Fibroblast of lung (primary cell): ENCODE measurements at regions not wholly inside any gene's neighbourhood (a gene's known extent, or its start where the extent isn't known, plus 50 kb on each side); places are given as distances from the start of the nearest gene placed in this dataset.

Source experiments
- DNase-seq, 2 donors: peaks; one replicate each; pipeline versions ENCODE4 v3.0.0 to v3.0.0-alpha.2; 2010; ENCODE audit warnings: low read depth in 2 of 2
- H2AFZ ChIP-seq: 2 replicates; pipeline ENCODE4 v1.5.1; 2012; ENCODE audit warnings: low read length, control low read depth, inconsistent platforms
- H3K27ac ChIP-seq: 2 replicates; pipeline ENCODE4 v1.5.1; 2011; ENCODE audit warnings: low read length, control low read depth; ENCODE audit not compliant: insufficient read depth
- H3K27me3 ChIP-seq: 2 replicates; pipeline ENCODE4 v1.5.1; 2011; ENCODE audit warnings: mild to moderate bottlenecking, low read length; ENCODE audit not compliant: control insufficient read depth, insufficient read depth
- H3K36me3 ChIP-seq: 2 replicates; pipeline ENCODE4 v1.5.1; 2011; ENCODE audit warnings: low read length; ENCODE audit not compliant: control insufficient read depth, insufficient read depth
- H3K4me1 ChIP-seq: 2 replicates; pipeline ENCODE4 v1.5.1; 2011; ENCODE audit warnings: low read length; ENCODE audit not compliant: control insufficient read depth, insufficient read depth; ENCODE audit errors: extremely low read depth
- H3K4me2 ChIP-seq: 2 replicates; pipeline ENCODE4 v1.5.1; 2011; ENCODE audit warnings: low read length, control low read depth; ENCODE audit not compliant: insufficient read depth; ENCODE audit errors: extremely low read depth
- H3K4me3 ChIP-seq, 4 experiments: fragments of 200-600 bp in 1 of 4; sonication (generic) in 1 of 4; replicated peaks in 1 of 4; 2 replicates each; pipeline ENCODE4 v1.5.1; 2011 to 2016; ENCODE audit warnings: low read length in 4 of 4, low read depth in 3 of 4, mild to moderate bottlenecking in 3 of 4, control low read depth in 2 of 4, inconsistent platforms in 1 of 4, mixed read lengths in 1 of 4; ENCODE audit not compliant: insufficient read depth in 1 of 4; ENCODE audit errors: control extremely low read depth in 1 of 4
- H3K79me2 ChIP-seq: 2 replicates; pipeline ENCODE4 v1.5.1; 2012; ENCODE audit warnings: mild to moderate bottlenecking, low read length, inconsistent platforms; ENCODE audit not compliant: control insufficient read depth, insufficient read depth
- H3K9ac ChIP-seq: 2 replicates; pipeline ENCODE4 v1.5.1; 2011; ENCODE audit warnings: mild to moderate bottlenecking, low read length, control low read depth; ENCODE audit not compliant: insufficient read depth
- H3K9me3 ChIP-seq: 2 replicates; pipeline ENCODE4 v1.5.1; 2012; ENCODE audit warnings: low read depth, low read length; ENCODE audit not compliant: control insufficient read depth, insufficient read depth
- H4K20me1 ChIP-seq: 2 replicates; pipeline ENCODE4 v1.5.1; 2011; ENCODE audit warnings: low read length; ENCODE audit not compliant: control insufficient read depth, insufficient read depth; ENCODE audit errors: extremely low read depth
- CTCF ChIP-seq, 2 donors: IDR thresholded peaks in 1 of 2; conservative IDR thresholded peaks in 1 of 2; 1 replicate in 1 of 2; 2 replicates in 1 of 2; pipeline ENCODE4 v1.5.1; 2011 to 2012; ENCODE audit warnings: low read length in 2 of 2, control low read depth in 1 of 2, inconsistent platforms in 1 of 2, low read depth in 1 of 2, mild to moderate bottlenecking in 1 of 2
- EZH2 ChIP-seq: IDR thresholded peaks from 2 replicates; pipeline ENCODE4 v1.5.1; 2012; ENCODE audit warnings: low read length, control low read depth, mild to moderate bottlenecking; ENCODE audit errors: missing control alignments

DNA sequence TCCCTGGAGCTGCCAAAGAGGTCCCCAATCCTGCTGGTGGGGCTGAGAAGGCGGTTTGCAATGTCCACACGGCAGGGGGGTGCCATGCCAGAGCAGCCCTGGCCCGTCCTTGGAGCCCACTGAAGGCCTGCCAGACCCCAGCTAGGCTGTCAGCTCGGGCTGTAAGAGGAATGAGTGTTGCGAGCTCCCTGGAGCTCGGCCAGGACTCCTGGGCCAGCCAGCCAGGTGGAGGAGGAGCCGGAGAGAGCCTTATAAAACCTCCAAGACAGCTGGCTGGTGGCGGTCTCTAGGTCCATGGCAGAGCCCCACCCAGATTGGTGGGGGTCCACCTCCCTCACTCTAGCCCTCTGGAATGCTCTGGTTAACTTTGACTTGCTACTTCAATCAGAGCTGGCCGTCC, 55.1 kb upstream of the CALN1 start:
- H2AFZ ChIP-seq: no peak overlapping the region
- H3K9me3 ChIP-seq: no peaks in the 10 kb centered on the region
- TF ChIP-seq CTCF (conservative IDR thresholded peaks at IDR 0.05 in 1 of 2, IDR thresholded peaks at IDR 0.05 in 1 of 2; ENCODE audit: low read depth in 1 of 2, low read length in 2 of 2) (no peak), EZH2 (no peak)
- no peaks in the 10 kb centered on the region for H4K20me1 ChIP-seq
- H3K4me1 ChIP-seq: no peaks in the 10 kb centered on the region
- no peak overlapping the region for H3K9ac ChIP-seq
- no peaks in the 10 kb centered on the region for H3K79me2 ChIP-seq
- no peaks in the 10 kb centered on the region for H3K36me3 ChIP-seq
- no peak overlapping the region for H3K27ac ChIP-seq
- no peak for DNase-seq
- H3K27me3 ChIP-seq: no peaks in the 10 kb centered on the region
- H3K4me2 ChIP-seq: no peak overlapping the region
- no peak overlapping the region for H3K4me3 ChIP-seq

- TF ChIP-seq EZH2 (no peak), CTCF (conservative IDR thresholded peaks at IDR 0.05 in 1 of 2, IDR thresholded peaks at IDR 0.05 in 1 of 2; ENCODE audit: low read depth in 1 of 2, low read length in 2 of 2) (no peak)
- H4K20me1 ChIP-seq: no peaks in the 10 kb centered on the region
- H3K9me3 ChIP-seq: no peaks in the 10 kb centered on the region
- H3K9ac ChIP-seq: no peak overlapping the region
- H3K79me2 ChIP-seq: no peaks in the 10 kb centered on the region
- no peak overlapping the region for H2AFZ ChIP-seq
- DNase-seq: no peak
- no peaks in the 10 kb centered on the region for H3K36me3 ChIP-seq
- no peak overlapping the region for H3K4me3 ChIP-seq
- H3K4me2 ChIP-seq: no peak overlapping the region
- no peak overlapping the region for H3K27ac ChIP-seq
- no peaks in the 10 kb centered on the region for H3K27me3 ChIP-seq
- no peaks in the 10 kb centered on the region for H3K4me1 ChIP-seq
Observed at GRCh38 chr7:72466797-72467196, 54.7 kb upstream of the CALN1 start.

DNA sequence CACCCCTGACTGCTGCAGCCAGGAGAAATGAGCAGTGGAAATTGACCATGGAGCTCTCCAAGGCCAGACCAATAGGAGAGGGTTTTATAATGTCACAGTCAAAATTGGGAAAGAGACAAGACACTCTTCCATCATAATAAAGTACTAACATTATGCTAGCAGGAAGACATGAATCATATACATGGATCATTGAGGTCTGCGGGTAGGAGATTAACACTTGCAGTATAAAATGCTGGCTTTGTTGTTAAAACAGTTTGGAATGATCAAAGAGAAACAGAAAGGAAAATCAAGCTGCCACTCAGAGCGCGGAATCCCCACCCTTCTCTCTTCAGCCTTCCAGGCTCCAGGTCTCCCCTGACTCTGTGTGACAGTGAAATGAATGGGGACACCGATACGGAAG, 53.4 kb upstream of the CALN1 start:
- Histone ChIP-seq H3K9me3 (no peaks in the 10 kb centered on the region), H3K27ac (no peak overlapping the region), H4K20me1 (no peaks in the 10 kb centered on the region), H3K79me2 (no peaks in the 10 kb centered on the region), H3K4me2 (no peak overlapping the region), H2AFZ (no peak overlapping the region), H3K9ac (no peak overlapping the region), H3K27me3 (no peaks in the 10 kb centered on the region), H3K4me3 (no peak overlapping the region), H3K4me1 (no peaks in the 10 kb centered on the region), H3K36me3 (no peaks in the 10 kb centered on the region)
- no peak for TF ChIP-seq CTCF (conservative IDR thresholded peaks at IDR 0.05 in 1 of 2, IDR thresholded peaks at IDR 0.05 in 1 of 2; ENCODE audit: low read depth in 1 of 2, low read length in 2 of 2)
- no peak for TF ChIP-seq EZH2
- DNase-seq: no peak
